Adrenal gland (tissue), 9 donors: ENCODE measurements at regions not wholly inside any gene's neighbourhood (a gene's known extent, or its start where the extent isn't known, plus 50 kb on each side); places are given as distances from the start of the nearest gene placed in this dataset.

Experiments
- DNase-seq, 7 donors: peaks; one replicate each; pipeline ENCODE4 v3.0.0-alpha.2; 2019 to 2020
- H3K27ac ChIP-seq, 5 donors: fragments of 200-600 bp; sonication (generic) in 4 of 5; 1 replicate in 3 of 5; 2 replicates in 2 of 5; pipeline versions ENCODE4 v1.5.1 to v1.8.0; 2016 to 2020; ENCODE audit warnings: mild to moderate bottlenecking in 1 of 5
- H3K27me3 ChIP-seq: fragments of 200-600 bp; 2 replicates; pipeline ENCODE4 v1.8.0; 2021
- H3K36me3 ChIP-seq, 2 donors: fragments of 200-600 bp; replicated peaks in 1 of 2; 1 replicate in 1 of 2; 2 replicates in 1 of 2; pipeline versions ENCODE4 v1.5.1 to v1.8.0; 2018 to 2022
- H3K4me1 ChIP-seq, 2 donors: fragments of 200-600 bp; replicated peaks in 1 of 2; 1 replicate in 1 of 2; 2 replicates in 1 of 2; pipeline versions ENCODE4 v1.5.1 to v1.8.0; 2018 to 2021
- H3K4me3 ChIP-seq, 4 donors: fragments of 200-600 bp; sonication (generic) in 3 of 4; one replicate each; pipeline ENCODE4 v1.5.1; 2016 to 2018
- H3K9me3 ChIP-seq, 3 donors: fragments of 200-600 bp; sonication (generic) in 1 of 3; replicated peaks in 1 of 3; 1 replicate in 2 of 3; 2 replicates in 1 of 3; pipeline versions ENCODE4 v1.5.1 to v1.8.0; 2016 to 2021
- POLR2A ChIP-seq, 2 donors: fragments of 450-650 bp; IDR thresholded peaks; one replicate each; pipeline ENCODE4 v1.6.1; 2017; ENCODE audit warnings: antibody characterized with exemption in 2 of 2, mild to moderate bottlenecking in 2 of 2, moderate library complexity in 1 of 2
- WGBS, 4 donors: extraction: QIAGEN DNeasy Blood & Tissue Kit in 2 of 4; methylation state at CpG; one replicate each; pipeline versions ENCODE4 v1.1.5 to v1.1.7; 2013 to 2017; 5-methylcytosine and 5-hydroxymethylcytosine counted together
- intact Hi-C, 2 donors: fragments of 100-400 bp; cut with DNase I; formaldehyde crosslinking; loops; one replicate each; pipeline versions ENCODE4 v1.14.1 to v1.15.0; 2022 to 2023
- TF ChIP-seq, protein P1 (sequence below), 6 experiments: fragments of 450-650 bp in 4 of 6; fragments of 200-600 bp in 2 of 6; sonication (generic) in 1 of 6; IDR thresholded peaks; 1 replicate in 5 of 6; 2 replicates in 1 of 6; pipeline versions ENCODE4 v1.5.1 to v1.8.0; 2016 to 2021; ENCODE audit warnings: antibody characterized with exemption in 6 of 6, mild to moderate bottlenecking in 2 of 6, moderate library complexity in 1 of 6
- donor health status: healthy with polysubstance abuse.
- donor health status: Bipolar disorder and iron deficiency.
- donor health status: DM: yes; HTN: yes; CAD: no.
- donor health status: DM: no; HTN: no; CAD: no.
- donor health status: DM: no; HTN: no; CAD: no.

- 50 to 67% (median 57%) methylated on average over 1 of the region's 1 CpG for WGBS, 4 donors
- DNase-seq = no peak
- TF ChIP-seq, protein P1, sequence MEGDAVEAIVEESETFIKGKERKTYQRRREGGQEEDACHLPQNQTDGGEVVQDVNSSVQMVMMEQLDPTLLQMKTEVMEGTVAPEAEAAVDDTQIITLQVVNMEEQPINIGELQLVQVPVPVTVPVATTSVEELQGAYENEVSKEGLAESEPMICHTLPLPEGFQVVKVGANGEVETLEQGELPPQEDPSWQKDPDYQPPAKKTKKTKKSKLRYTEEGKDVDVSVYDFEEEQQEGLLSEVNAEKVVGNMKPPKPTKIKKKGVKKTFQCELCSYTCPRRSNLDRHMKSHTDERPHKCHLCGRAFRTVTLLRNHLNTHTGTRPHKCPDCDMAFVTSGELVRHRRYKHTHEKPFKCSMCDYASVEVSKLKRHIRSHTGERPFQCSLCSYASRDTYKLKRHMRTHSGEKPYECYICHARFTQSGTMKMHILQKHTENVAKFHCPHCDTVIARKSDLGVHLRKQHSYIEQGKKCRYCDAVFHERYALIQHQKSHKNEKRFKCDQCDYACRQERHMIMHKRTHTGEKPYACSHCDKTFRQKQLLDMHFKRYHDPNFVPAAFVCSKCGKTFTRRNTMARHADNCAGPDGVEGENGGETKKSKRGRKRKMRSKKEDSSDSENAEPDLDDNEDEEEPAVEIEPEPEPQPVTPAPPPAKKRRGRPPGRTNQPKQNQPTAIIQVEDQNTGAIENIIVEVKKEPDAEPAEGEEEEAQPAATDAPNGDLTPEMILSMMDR (IDR thresholded peaks at IDR 0.05) = no peak
- no peak for TF ChIP-seq POLR2A (IDR thresholded peaks at IDR 0.05)
These were observed 208.5 kb downstream of the RAB38 start for GRCh38 chr11:87966694-87967093.

GRCh38 chr11:87966216-87966615, 209.0 kb downstream of the RAB38 start:
- Histone ChIP-seq H3K9me3 (no peaks in the 10 kb centered on the region), H3K36me3 (no peaks in the 10 kb centered on the region), H3K27me3 (no peaks in the 10 kb centered on the region), H3K27ac (no peak overlapping the region), H3K4me1 (no peaks in the 10 kb centered on the region), H3K4me3 (no peak overlapping the region)
- TF ChIP-seq POLR2A (IDR thresholded peaks at IDR 0.05) = no peak
- TF ChIP-seq, protein P1 (IDR thresholded peaks at IDR 0.05) = no peak
- no peak for DNase-seq
- intact Hi-C loops = no loop called here

More at GRCh38 chr11:87966694-87967093, 208.5 kb downstream of the RAB38 start:
- no peaks in the 10 kb centered on the region for H3K27me3 ChIP-seq
- H3K9me3 ChIP-seq = no peaks in the 10 kb centered on the region
- no peaks in the 10 kb centered on the region for H3K36me3 ChIP-seq
- H3K27ac ChIP-seq = no peak overlapping the region
- no peaks in the 10 kb centered on the region for H3K4me1 ChIP-seq
- intact Hi-C loops = no loop called here
- H3K4me3 ChIP-seq = no peak overlapping the region

- Histone ChIP-seq H3K36me3 (no peaks in the 10 kb centered on the region), H3K27ac (no peak overlapping the region), H3K9me3 (no peaks in the 10 kb centered on the region), H3K4me3 (no peak overlapping the region), H3K4me1 (no peaks in the 10 kb centered on the region), H3K27me3 (no peaks in the 10 kb centered on the region)
- no peak for TF ChIP-seq POLR2A (IDR thresholded peaks at IDR 0.05)
- TF ChIP-seq, protein P1 (IDR thresholded peaks at IDR 0.05) = no peak
- DNase-seq = no peak
- intact Hi-C loops = no loop called here
- WGBS, 4 donors = 91 to 100% (median 95%) methylated on average over 1 of the region's 1 CpG
These were observed 213.6 kb downstream of the RAB38 start for GRCh38 chr11:87961606-87962005.

- TF ChIP-seq, protein P1 (IDR thresholded peaks at IDR 0.05) = no peak
- intact Hi-C loops = no loop called here
- H3K4me1 ChIP-seq = no peaks in the 10 kb centered on the region
These were observed 217.3 kb downstream of the RAB38 start for GRCh38 chr11:87957961-87958360.

More at GRCh38 chr11:87957961-87958360, 217.3 kb downstream of the RAB38 start:
- H3K27me3 ChIP-seq = no peaks in the 10 kb centered on the region
- no peaks in the 10 kb centered on the region for H3K9me3 ChIP-seq
- 85 to 96% (median 91%) methylated on average over 4 of the region's 4 CpGs for WGBS, 4 donors
- H3K27ac ChIP-seq = no peak overlapping the region
- no peaks in the 10 kb centered on the region for H3K36me3 ChIP-seq
- DNase-seq = no peak
- H3K4me3 ChIP-seq = no peak overlapping the region
